Upper lobe of left lung (tissue), 4 donors: ENCODE measurements at regions not wholly inside any gene's neighbourhood (a gene's known extent, or its start where the extent isn't known, plus 50 kb on each side); places are given as distances from the start of the nearest gene placed in this dataset.

Experiments
- CTCF ChIP-seq, 6 experiments: fragments of 450-650 bp in 4 of 6; fragments of 200-600 bp in 2 of 6; sonication (generic) in 2 of 6; IDR thresholded peaks; one replicate each; pipeline ENCODE4 v1.5.1; 2016 to 2019; ENCODE audit warnings: antibody characterized with exemption in 6 of 6
- EP300 ChIP-seq, 4 donors: sonication (generic); formaldehyde crosslinking; IDR thresholded peaks; one replicate each; pipeline ENCODE4 v1.5.1; 2017; ENCODE audit warnings: antibody characterized with exemption in 4 of 4, control low read depth in 2 of 4
- POLR2A ChIP-seq, 4 donors: fragments of 450-650 bp; IDR thresholded peaks; one replicate each; pipeline ENCODE4 v1.5.1; 2016 to 2017; ENCODE audit warnings: antibody characterized with exemption in 4 of 4, mild to moderate bottlenecking in 2 of 4
- POLR2AphosphoS5 ChIP-seq, 2 donors: sonication (generic); formaldehyde crosslinking; IDR thresholded peaks; one replicate each; pipeline ENCODE4 v1.5.1; 2017; ENCODE audit warnings: antibody characterized with exemption in 2 of 2

DNA sequence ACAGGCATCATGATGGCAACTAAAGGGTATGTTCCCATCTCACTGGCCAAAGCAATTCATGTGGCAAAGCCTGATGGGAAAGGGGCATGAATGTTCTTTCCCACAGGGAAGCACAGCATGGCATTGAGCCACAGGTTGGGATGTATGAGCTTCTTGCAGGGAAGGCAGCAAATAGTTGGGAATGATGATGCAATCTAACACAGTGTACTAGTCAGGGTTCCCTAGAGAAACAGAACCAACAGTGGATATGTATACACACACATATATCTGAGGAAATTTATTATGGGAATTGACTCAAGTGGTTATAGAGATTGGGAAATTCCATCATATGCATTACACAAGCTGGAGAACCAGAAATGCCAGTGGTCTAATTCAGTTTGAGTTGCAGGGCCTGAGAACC is 253.6 kb upstream of the NPVF start:
- TF ChIP-seq CTCF (IDR thresholded peaks at IDR 0.05) (no peak), POLR2AphosphoS5 (IDR thresholded peaks at IDR 0.05) (no peak), POLR2A (IDR thresholded peaks at IDR 0.05) (no peak), EP300 (IDR thresholded peaks at IDR 0.05) (no peak)
